Stimulated activated CD8-positive, alpha-beta memory T cell treated with anti-CD3 and anti-CD28 coated beads, Interleukin-12 subunit alpha, Interleukin-12 subunit beta, amount 100 ng/mL, for 1 hour (primary cell): ENCODE measurements at regions not wholly inside any gene's neighbourhood (a gene's known extent, or its start where the extent isn't known, plus 50 kb on each side); places are given as distances from the start of the nearest gene placed in this dataset.

Experiments used
- DNase-seq: peaks from one replicate; pipeline ENCODE4 v3.0.0-alpha.2; 2020; ENCODE audit warnings: low read depth

GRCh38 chr2:16275131-16275530, 334.8 kb downstream of the MYCN start:
- DNase-seq, result no peak

DNA sequence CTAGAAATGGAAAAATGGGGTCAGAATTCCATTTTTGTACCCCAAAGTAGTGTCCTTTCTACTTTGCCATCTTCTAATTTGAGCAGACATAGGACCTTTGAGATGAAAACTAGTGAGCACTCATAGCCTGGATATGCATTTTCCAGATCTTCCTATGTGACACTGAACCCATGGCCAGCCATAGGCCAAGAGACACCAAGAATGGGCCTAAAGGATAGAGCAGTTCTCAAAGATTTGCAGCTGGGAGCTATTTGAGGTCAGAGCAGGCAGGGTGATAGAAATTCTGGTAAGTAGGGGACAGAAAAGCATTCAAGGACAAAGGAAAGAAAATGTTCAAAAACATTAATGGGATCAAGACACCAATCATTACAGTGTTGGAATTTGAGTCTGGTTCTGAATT, 332.8 kb downstream of the MYCN start:
- DNase-seq, result no peak

- DNase-seq, result no peak
Observed at GRCh38 chr2:16272038-16272788, 331.9 kb downstream of the MYCN start.

DNA sequence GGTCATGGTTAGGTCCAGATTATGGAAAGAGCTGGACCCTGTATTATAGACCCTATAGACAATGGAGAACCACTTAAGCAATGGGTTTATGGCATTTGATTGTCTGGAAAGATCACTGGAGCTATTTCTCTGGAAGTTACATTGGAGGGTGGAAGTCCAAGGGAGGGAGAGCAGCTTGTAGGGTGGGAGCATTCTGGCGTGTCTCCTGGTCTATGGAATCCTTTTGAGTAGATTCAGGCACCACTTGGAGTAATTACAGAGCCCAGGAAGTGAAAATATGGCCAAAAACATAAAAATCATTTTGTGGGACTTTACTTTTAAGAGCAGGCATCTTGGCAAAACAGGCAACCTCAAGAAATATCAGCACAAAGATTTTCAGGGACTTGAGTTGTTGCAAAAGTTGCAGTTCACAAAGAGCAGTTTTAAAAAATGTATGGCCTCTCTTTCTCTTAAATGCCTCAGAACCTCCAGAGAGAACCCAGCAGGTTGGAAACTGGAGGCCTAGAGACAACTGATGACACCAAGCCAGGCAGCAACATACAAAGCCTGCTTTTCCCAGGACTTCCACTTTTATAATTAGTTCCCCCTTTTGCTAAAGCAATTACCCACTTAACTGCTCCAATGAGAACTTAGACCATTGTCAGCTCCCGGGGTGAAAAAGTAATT, 331.0 kb downstream of the MYCN start:
- no peak for DNase-seq

DNA sequence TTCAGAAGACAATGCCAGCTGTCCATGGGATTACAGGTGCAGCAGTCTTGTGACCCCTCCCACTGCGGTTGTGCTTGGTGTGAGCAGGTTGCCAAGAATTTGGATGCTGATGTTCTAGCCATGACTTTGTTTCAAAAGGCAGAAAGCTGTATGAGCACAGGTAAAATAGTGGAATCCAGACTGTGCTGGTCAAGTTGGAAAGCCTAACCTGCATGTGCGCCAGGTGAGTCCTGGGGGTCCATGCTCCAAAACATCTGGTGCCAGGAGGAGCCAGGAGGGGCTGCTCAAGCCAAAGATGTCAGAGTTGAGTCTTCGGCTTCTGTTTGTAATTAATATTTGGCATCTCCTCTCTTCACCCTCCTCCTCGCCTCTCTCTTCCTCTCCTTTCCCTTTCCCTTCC, 330.1 kb downstream of the MYCN start:
- no peak for DNase-seq

DNA sequence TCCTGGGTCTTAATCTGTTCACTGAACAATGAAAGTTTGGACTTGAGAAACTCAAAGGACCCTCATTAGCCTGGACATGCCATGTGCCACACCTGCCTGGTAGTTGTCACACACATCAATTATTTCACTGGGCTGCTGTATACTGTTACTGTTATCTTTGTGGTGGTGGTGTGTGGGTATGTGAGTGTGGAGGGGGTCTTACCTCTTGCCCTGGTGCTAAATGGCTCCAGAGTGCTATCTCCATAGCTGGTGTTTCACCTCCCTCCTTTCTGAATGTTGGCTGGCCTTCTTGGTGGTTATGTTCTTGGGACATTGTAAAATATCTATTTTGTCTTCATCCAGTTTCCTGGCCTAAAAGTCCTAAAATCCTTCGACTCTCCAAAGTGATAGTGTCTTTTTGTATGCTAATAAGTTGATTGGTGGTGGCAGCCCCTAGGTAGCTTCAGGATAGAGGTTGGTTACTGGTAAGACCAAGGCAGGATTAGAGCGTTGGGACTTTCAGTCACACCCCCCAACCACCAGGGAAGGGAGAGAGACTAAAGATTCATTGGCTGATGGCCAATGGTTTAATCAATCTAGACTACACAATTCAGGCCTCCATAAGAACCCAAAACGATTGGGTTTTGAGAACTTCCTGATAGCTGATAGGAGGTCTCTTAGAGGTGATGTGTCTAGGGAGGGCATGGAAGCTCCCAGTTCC, 328.1 kb downstream of the MYCN start:
- no peak for DNase-seq

DNA sequence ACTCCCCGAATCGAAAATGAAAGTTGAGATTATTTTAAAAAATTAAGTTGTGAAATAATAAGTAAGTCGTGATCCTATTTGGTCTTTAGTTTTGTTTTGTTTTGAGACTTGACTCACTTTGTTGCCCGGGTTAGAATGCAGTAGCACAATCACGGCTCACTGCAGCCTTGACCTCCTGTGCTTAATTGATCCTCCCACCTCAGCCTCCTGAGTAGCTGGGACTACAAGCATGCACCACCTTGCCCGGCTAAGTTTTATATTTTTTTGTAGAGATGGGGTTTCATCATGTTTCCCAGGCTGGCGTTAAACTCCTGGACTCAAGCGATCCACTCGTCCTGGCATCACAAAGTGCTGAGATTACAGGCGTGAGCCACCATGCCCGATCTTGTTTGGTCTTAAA, 326.2 kb downstream of the MYCN start:
- DNase-seq, result no peak

- DNase-seq, result no peak
Observed at GRCh38 chr2:16264931-16265540, 324.7 kb downstream of the MYCN start.

DNA sequence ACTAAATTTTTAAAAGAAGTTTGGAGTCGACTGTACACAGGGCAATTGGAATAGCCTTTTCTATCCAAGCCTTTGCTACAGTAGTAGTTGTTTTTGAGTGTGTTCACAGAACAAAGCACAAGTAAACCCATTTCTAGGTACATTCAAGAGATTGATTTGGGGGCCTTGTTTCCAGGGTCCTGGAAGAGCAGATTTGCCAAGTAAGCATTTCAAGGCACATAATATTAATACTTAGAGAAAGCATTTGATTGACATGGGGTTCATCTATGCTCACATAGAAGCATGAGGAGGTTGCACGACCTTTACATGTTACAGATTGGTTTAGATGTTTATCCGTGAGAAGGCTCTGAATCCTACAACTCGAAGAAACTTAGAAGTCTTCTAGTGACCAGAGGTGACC, 324.1 kb downstream of the MYCN start:
- no peak for DNase-seq

DNA sequence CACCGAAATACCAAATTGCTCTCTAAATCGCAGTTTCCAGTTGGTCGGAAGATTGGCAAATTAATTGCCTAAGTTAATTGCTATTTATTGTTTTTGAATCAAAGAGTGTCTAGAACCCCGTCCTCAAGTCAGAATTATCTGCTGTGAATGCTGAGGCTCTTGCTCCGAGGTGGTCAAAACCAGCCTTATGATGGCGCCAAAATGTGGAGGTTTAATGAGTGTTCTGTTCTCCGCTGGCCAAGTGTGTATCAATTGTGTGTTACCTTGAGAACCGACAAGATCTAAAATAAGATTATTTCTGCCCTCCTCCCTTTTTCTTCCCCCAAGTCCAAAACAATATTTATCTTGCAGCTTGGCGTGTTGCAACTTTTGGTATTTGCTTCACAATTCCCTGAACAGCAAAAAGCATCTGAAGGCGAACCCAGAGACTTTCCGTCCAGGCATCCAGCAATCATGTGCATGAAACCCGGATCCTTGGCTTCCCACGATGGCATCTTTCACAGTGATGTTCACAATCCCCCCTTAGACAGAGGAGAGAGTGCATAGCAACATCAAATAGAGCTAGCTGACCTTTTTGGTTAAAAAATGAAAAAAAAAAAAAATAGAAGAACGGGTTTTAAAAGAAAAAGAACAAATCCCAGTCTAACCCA, 323.0 kb downstream of the MYCN start:
- no peak for DNase-seq

DNA sequence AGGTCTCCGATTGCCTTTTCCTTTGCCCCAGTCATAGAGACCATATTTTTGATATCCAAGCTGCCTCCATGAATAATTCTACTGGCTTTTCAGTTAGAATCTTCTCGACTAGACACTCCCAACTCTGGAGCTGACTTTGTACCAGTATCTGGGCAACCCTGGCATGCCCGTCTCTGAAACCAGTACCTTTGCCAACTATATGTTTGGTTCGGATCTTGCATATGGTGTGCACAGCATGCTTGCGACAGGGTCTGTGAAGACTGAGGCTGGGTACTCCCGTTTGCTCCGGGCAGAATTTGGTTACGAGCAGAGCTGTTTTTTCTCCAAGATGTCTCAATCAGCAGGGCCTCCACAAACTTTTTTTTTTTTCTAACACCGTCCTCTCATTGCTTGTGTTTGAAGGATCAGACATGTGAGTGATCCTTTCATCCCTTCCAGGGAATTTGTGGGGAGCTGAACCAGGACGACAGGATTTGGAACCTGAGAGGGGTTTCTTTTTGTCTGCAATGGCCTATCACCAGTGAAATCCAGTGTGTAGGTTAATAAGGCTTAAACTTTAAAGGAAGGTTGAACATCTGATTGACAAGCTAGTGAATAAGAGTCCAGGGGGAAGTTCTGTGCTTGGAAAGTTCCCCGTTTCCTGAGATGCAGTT, 322.3 kb downstream of the MYCN start:
- no peak for DNase-seq

GRCh38 chr2:16261791-16262190, 321.4 kb downstream of the MYCN start:
- no peak for DNase-seq

DNA sequence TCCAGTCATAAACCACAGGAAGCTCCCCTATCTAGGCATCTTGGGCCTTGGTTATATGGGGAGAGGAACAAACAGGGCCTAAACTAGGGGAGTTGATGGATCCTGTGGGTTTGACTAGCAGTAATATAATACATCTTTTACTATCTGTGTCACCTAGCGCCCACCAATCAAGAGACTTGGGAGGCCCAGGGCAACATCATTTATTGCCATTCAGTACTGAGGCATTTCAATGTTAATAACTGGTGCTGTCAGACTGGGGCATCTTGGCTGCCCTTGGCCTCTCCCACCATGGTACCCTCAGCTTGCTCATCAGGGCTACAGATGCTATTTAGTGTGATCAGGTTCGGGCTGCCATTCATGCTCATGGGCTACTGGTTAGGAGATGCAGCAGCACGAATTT, 320.7 kb downstream of the MYCN start:
- DNase-seq, result no peak

DNA sequence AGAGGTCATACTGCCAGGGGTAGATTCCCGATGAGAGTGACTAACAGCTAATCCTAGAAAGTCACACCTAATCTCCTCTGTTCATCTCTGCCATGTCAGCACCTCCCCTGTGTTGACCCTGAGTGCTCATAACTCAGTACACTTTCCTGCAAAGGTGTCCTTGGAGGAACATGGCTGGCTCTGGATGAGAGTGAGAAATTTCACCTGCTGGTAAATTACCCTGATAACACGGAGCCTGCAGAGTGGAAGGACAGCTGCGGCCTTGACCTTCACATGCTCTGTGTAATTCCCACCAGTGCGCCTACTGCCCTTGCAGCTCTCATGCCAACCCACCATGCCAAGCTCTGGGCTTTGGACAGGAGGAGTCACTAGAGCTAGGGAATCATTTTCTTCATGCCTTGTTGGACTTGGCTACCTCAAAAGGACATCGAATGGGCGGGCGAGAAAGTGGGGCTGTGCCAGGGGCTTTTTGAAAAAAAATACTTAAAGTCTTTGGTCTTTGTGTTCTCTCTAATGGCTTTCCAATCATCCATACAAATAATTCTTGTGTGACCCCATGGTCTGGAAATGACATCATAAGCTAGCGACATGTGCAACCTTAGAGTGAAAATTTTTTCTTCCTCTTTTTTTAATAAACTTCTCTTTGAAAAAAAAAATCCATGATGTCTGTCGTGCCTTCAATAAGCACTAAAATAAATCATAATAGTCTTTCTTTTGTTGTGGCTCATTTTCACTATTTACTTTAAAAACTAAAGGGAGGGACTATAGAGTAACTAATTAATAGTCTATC, 319.9 kb downstream of the MYCN start:
- DNase-seq, result no peak

- no peak for DNase-seq
Observed at GRCh38 chr2:16259010-16259409, 318.7 kb downstream of the MYCN start.

DNA sequence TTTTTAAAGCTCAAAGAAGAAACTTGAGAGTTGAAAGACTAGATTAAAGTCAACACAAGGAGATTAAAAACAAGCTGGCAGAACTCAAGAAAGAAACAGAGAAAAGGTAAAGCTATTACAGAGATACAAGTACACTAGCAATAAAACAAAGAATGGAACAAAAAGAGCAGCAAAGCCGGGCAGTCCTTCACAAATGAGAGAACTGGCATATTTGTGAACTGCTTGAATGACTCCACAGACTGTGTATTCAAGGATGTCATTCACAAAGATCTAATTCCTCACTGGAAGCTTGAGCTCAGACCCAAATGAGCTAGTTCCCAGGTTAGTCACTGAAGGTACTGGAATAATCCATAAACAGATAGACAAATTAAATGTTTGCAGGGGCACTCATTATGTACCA, 318.0 kb downstream of the MYCN start:
- no peak for DNase-seq

DNA sequence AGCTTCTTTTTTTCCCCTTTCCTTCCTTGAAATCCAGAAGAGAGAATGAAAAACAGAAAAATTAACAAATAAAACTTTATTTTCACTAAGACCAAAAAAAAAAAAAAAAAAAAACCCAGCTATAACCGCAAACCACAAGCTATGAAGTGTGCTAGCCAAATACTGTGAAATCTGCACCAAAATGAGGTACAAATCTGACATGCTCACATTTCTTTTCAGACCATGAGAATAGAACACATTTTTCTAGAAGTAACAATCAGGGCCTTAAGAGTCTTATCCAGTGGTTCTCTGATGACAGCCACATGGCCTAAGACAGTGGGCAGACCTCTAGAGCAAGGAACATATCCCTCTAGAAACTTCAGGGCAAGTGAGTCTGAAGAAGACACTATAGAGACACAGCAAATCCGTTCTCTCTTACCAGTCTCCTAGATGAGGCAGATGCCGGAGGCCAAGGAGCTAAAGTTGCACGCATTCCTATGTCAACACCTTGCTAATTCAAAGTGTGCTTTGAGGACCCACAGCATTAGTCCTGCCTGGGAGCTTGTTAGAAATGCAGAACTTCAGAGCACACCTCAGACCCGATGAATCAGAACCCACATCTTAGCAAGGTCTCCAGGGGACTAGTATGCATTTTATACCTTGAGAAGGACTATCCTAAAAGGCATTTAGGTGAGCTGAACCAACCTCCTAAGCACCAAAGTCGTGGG, 317.1 kb downstream of the MYCN start:
- no peak for DNase-seq

GRCh38 chr2:16256601-16257321, 316.4 kb downstream of the MYCN start:
- no peak for DNase-seq

- DNase-seq, result no peak
Observed at GRCh38 chr2:16255120-16255519, 314.8 kb downstream of the MYCN start.
